MM.1S (cell line): ENCODE measurements at regions not wholly inside any gene's neighbourhood (a gene's known extent, or its start where the extent isn't known, plus 50 kb on each side); places are given as distances from the start of the nearest gene placed in this dataset.

Experiments used
- CTCF ChIP-seq: fragments of 300-600 bp; sonication (generic); IDR thresholded peaks from 2 replicates; pipeline ENCODE4 v1.5.1; 2016; ENCODE audit warnings: antibody characterized with exemption, low read length, mixed read lengths
- EZH2phosphoT487 ChIP-seq: fragments of 300-600 bp; sonication (generic); IDR thresholded peaks from 2 replicates; pipeline ENCODE4 v1.6.1; 2018; ENCODE audit warnings: antibody characterized with exemption, low read length

DNA sequence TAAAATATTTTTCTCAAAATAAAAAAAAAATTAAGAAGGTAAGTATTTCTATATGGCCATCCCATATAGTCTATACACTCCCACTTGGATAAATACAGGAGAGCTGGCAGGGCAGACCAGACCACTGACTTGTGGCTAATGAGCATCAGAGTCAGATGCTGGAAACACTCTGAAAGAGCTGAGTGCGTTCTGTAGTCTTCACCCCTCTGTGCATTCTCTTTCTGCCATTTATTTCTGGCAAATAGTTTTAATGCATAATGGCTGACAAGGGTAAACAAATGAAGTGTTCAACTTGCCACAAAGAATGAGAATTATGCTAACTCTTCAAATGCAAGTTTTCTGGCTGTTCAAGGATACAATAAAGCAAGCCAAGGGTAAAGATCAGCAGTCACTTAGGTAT lies 191.7 kb downstream of the TTLL7 start:
- TF ChIP-seq CTCF (no peak), EZH2phosphoT487 (no peak)
